ENCODE measurements at regions not wholly inside any gene's neighbourhood (a gene's known extent, or its start where the extent isn't known, plus 50 kb on each side); places are given as distances from the start of the nearest gene placed in this dataset.
"Not testable (repeated sequence)": the region's sequence is repeated elsewhere in the genome, so short reads cannot be mapped to it uniquely, and the experiment has no call there.

DNA sequence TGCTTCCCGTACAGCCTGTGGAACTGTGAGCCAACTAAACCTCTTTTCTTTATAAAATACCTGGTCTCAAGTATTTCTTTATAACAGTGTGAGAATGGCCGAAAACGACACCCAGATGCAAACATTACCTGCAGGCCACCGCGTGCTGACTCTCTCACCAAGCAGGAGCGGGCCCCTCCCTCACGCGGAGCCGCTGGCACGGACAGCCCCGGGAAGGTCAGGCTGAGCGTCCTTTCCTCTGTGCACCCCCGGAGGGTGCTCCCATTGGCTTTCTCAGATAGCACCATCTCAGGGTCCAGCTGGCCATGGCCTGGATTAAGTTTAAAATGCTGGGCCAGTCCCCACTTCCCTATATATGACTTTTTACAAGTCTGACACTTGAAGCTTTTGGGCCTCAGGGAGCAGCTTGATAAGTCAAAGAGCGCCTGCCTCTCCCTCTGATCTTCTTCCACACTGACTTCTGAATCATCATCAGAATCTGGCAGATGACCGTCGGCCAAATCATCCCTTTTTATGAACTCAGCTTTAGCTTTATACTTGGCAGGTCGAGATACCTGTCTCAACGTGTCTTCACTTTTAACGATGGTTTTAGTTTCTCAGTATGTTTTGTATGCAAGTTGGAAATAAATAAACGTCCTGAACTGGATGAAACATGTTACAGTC lies 115.1 kb upstream of the PRKX start:
- TF ChIP-seq CTCF (IDR thresholded peaks at IDR 0.05; ENCODE audit: extremely low read depth in 1 of 2, insufficient read depth in 1 of 2, low read depth in 1 of 2, low read length in 2 of 2); POLR2AphosphoS5 (IDR thresholded peaks at IDR 0.05; ENCODE audit: insufficient read depth, low read depth, low read length); JUN (IDR thresholded peaks at IDR 0.05; ENCODE audit: borderline replicate concordance, insufficient read depth, insufficient read length, low read depth); EZH2 (IDR thresholded peaks at IDR 0.05; ENCODE audit: borderline replicate concordance, low read depth, low read length, severe bottlenecking); POLR2A (IDR thresholded peaks at IDR 0.05; ENCODE audit: low read depth, low read length); FOS (IDR thresholded peaks at IDR 0.05; ENCODE audit: borderline replicate concordance, insufficient read depth, low read length); MYC (IDR thresholded peaks at IDR 0.05; ENCODE audit: low read depth, low read length); MAX (IDR thresholded peaks at IDR 0.05; ENCODE audit: insufficient read depth, insufficient read length): not testable (repeated sequence)
